Activated CD8-positive, alpha-beta T cell treated with anti-CD3 and anti-CD28 coated beads for 36 hours (primary cell): ENCODE measurements at regions not wholly inside any gene's neighbourhood (a gene's known extent, or its start where the extent isn't known, plus 50 kb on each side); places are given as distances from the start of the nearest gene placed in this dataset.
"Not testable (repeated sequence)": the region's sequence is repeated elsewhere in the genome, so short reads cannot be mapped to it uniquely, and the experiment has no call there.

Experiments used
- ATAC-seq: fragments of 200-7000 bp; cut with Tn5 transposase; one replicate; pipeline ENCODE4 v1.10.0; 2021; ENCODE audit warnings: mild to moderate bottlenecking, moderate library complexity
- CTCF ChIA-PET: fragments of 350-600 bp; sonication (Branson Sonifier 250); formaldehyde crosslinking; loops from one replicate; lab custom pipeline; 2021; ENCODE audit warnings: antibody characterized with exemption; lab: Charles Lee
- POLR2A ChIA-PET: fragments of 350-600 bp; sonication (Branson Sonifier 250); formaldehyde crosslinking; loops from one replicate; lab custom pipeline; 2021; ENCODE audit warnings: antibody characterized with exemption; lab: Charles Lee
- DNase-seq: peaks from one replicate; pipeline ENCODE4 v3.0.0-alpha.2; 2020
- H3K27ac Mint-ChIP-seq: one replicate; pipeline ENCODE4 v1.8.0; 2021; ENCODE audit warnings: mild to moderate bottlenecking, mixed read lengths
- H3K27me3 Mint-ChIP-seq: one replicate; pipeline ENCODE4 v1.8.0; 2021; ENCODE audit warnings: mixed read lengths
- H3K36me3 Mint-ChIP-seq: one replicate; pipeline ENCODE4 v1.8.0; 2021; ENCODE audit warnings: low read depth, mixed read lengths
- H3K4me1 Mint-ChIP-seq: one replicate; pipeline ENCODE4 v1.8.0; 2021; ENCODE audit warnings: low read depth, mixed read lengths
- H3K4me3 Mint-ChIP-seq: one replicate; pipeline ENCODE4 v1.8.0; 2021; ENCODE audit warnings: mild to moderate bottlenecking, moderate library complexity, mixed read lengths
- H3K9me3 Mint-ChIP-seq: one replicate; pipeline ENCODE4 v1.8.0; 2021; ENCODE audit warnings: mixed read lengths
- CTCF ChIP-seq: fragments of 200-600 bp; IDR thresholded peaks from one replicate; pipeline ENCODE4 v1.8.0; 2022; ENCODE audit warnings: antibody characterized with exemption, mild to moderate bottlenecking
- intact Hi-C: fragments of 100-400 bp; cut with micrococcal nuclease; formaldehyde crosslinking; loops from one replicate; pipeline ENCODE4 v1.10.0; 2022

- CTCF ChIA-PET: no interaction called here
- peaks cover 21% of the 10 kb centered on the region for H3K4me1 Mint-ChIP-seq
- POLR2A ChIA-PET: no interaction called here
Measured at GRCh38 chr15:91368611-91369010, 268.6 kb downstream of the SV2B start.

GRCh38 chr15:91369823-91370222 lies 269.8 kb downstream of the SV2B start:
- H3K27ac Mint-ChIP-seq: no peak overlapping the region
- no peak for DNase-seq
- peaks cover 17% of the 10 kb centered on the region for H3K9me3 Mint-ChIP-seq
- no peak for TF ChIP-seq CTCF
- H3K4me3 Mint-ChIP-seq: no peak overlapping the region
- no peaks in the 10 kb centered on the region for H3K36me3 Mint-ChIP-seq
- POLR2A ChIA-PET: no interaction called here
- peaks cover 21% of the 10 kb centered on the region for H3K4me1 Mint-ChIP-seq
- CTCF ChIA-PET: interaction anchor here (1.0 kb wide), 1 partner anchor 38 kb away, joined by 3 read pairs; no protein-coding TSS in a partner anchor
- intact Hi-C loops: no loop called here
- no peak for ATAC-seq
- no peaks in the 10 kb centered on the region for H3K27me3 Mint-ChIP-seq

More at GRCh38 chr15:91368611-91369010, 268.6 kb downstream of the SV2B start:
- Mint-ChIP-seq H3K27ac (no peak overlapping the region), H3K9me3 (peaks cover 20% of the 10 kb centered on the region), H3K4me3 (no peak overlapping the region), H3K36me3 (no peaks in the 10 kb centered on the region), H3K27me3 (no peaks in the 10 kb centered on the region)
- DNase-seq (no peak), ATAC-seq (no peak)
- no peak for TF ChIP-seq CTCF
- intact Hi-C loops: no loop called here

GRCh38 chr15:91371345-91371744 lies 271.3 kb downstream of the SV2B start:
- intact Hi-C loops, H3K27me3 Mint-ChIP-seq, H3K27ac Mint-ChIP-seq, H3K36me3 Mint-ChIP-seq, ATAC-seq, DNase-seq, POLR2A ChIA-PET, CTCF ChIA-PET, H3K4me3 Mint-ChIP-seq: not testable (repeated sequence)
- peaks cover 21% of the 10 kb centered on the region for H3K4me1 Mint-ChIP-seq
- H3K9me3 Mint-ChIP-seq: peaks cover 12% of the 10 kb centered on the region

GRCh38 chr15:91374336-91374735 lies 274.3 kb downstream of the SV2B start:
- no peak for ATAC-seq
- no peaks in the 10 kb centered on the region for H3K36me3 Mint-ChIP-seq
- H3K4me3 Mint-ChIP-seq: no peak overlapping the region
- intact Hi-C loops: no loop called here
- peaks cover 21% of the 10 kb centered on the region for H3K4me1 Mint-ChIP-seq
- DNase-seq: no peak
- no peak overlapping the region for H3K27ac Mint-ChIP-seq
- TF ChIP-seq CTCF: no peak
- peaks cover 12% of the 10 kb centered on the region for H3K9me3 Mint-ChIP-seq
- H3K27me3 Mint-ChIP-seq: no peaks in the 10 kb centered on the region
- POLR2A ChIA-PET: no interaction called here
- CTCF ChIA-PET: no interaction called here

GRCh38 chr15:91376038-91376437 lies 276.0 kb downstream of the SV2B start:
- TF ChIP-seq CTCF: no peak
- ATAC-seq (no peak), DNase-seq (no peak)
- intact Hi-C loops: no loop called here
- no peaks in the 10 kb centered on the region for H3K27me3 Mint-ChIP-seq
- CTCF ChIA-PET: no interaction called here
- peaks cover 10% of the 10 kb centered on the region for H3K9me3 Mint-ChIP-seq
- no peaks in the 10 kb centered on the region for H3K36me3 Mint-ChIP-seq
- POLR2A ChIA-PET: no interaction called here
- H3K4me1 Mint-ChIP-seq: peaks cover 7% of the 10 kb centered on the region
- H3K4me3 Mint-ChIP-seq: no peak overlapping the region
- H3K27ac Mint-ChIP-seq: no peak overlapping the region

GRCh38 chr15:91380114-91380513 lies 280.1 kb downstream of the SV2B start:
- H3K27me3 Mint-ChIP-seq: peaks cover 1% of the 10 kb centered on the region
- no peak for TF ChIP-seq CTCF
- intact Hi-C loops: no loop called here
- H3K4me1 Mint-ChIP-seq: no peaks in the 10 kb centered on the region
- ChIA-PET POLR2A (no interaction called here), CTCF (interaction anchor here (1.4 kb wide), 1 partner anchor 12 kb away, joined by 3 read pairs; no protein-coding TSS in a partner anchor)
- no peak overlapping the region for H3K27ac Mint-ChIP-seq
- DNase-seq (no peak), ATAC-seq (no peak)
- no peak overlapping the region for H3K4me3 Mint-ChIP-seq
- H3K36me3 Mint-ChIP-seq: no peaks in the 10 kb centered on the region
- no peaks in the 10 kb centered on the region for H3K9me3 Mint-ChIP-seq
